AG04450 (cell line): ENCODE measurements at regions not wholly inside any gene's neighbourhood (a gene's known extent, or its start where the extent isn't known, plus 50 kb on each side); places are given as distances from the start of the nearest gene placed in this dataset.

Experiments
- CTCF ChIA-PET: fragments of 300-600, 350-600 bp; formaldehyde crosslinking; extraction: SDS; loops from one replicate; lab custom pipeline; 2022; ENCODE audit warnings: antibody characterized with exemption, inconsistent platforms; lab: Charles Lee
- POLR2A ChIA-PET: fragments of 350-600 bp; formaldehyde crosslinking; extraction: SDS; loops from one replicate; lab custom pipeline; 2021; ENCODE audit warnings: antibody characterized with exemption, inconsistent platforms; lab: Yijun Ruan, JAX
- DNase-seq: peaks from one replicate; pipeline ENCODE4 v3.0.0-alpha.2; 2011; ENCODE audit warnings: low read depth, low spot score
- H3K27ac ChIP-seq: one replicate; pipeline ENCODE4 v1.5.1; 2012; ENCODE audit warnings: low read depth, low read length, control low read depth
- H3K27me3 ChIP-seq: one replicate; pipeline ENCODE4 v1.6.0; 2012; ENCODE audit warnings: low read length; ENCODE audit not compliant: control insufficient read depth, insufficient read depth
- H3K4me3 ChIP-seq: 2 replicates; pipeline ENCODE4 v1.5.1; 2011; ENCODE audit warnings: mild to moderate bottlenecking, low read depth, low read length, control low read depth
- H3K9me3 ChIP-seq: 2 replicates; pipeline ENCODE4 v1.5.1; 2012; ENCODE audit warnings: low read length; ENCODE audit not compliant: control insufficient read depth, insufficient read depth
- TF ChIP-seq, protein P1 (sequence below): IDR thresholded peaks from 2 replicates; pipeline ENCODE4 v1.5.1; 2011; ENCODE audit warnings: low read depth, low read length, control low read depth, inconsistent platforms

DNA sequence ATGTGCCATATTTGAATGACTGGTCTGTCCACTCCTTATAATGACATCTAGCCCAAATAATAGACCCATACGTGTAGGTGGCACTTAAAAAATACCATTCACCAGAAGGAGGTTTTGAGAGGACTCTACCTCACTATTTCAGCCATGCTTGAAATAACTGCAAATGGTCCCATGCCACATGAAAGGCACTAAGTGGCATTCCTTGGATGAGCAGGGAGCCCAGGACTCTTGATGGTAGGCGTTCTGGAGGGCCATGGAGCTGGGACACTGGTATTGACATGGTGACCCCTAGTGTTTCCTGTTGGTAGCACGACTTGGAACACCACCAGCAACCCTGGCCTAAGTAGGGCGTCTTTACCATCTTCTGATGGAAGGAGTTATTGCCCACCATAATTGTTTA, 148.7 kb upstream of the ZFHX3 start:
- DNase-seq = no peak

DNA sequence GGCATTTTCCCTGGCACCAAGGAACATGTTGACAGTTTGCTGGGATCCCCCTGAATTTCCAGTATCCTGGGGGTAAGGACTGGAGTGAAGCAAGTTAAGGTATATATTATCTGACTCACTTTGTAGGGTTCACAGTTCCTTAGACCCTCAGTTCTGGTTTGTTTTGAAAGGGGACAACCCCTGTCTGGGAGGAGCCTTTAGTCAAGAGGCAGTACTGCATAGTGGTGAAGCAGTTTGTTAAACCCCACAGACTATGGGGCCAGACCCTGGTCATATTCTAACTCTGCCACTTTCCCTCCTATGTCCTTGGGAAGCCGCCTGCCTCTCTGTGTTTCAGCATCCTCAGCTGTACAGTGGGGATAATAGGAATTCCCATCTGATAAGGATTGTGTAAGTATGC, 145.5 kb upstream of the ZFHX3 start:
- ChIA-PET CTCF (interaction anchor here (0.8 kb wide), 1 partner anchor 17 kb away, joined by 3 read pairs; no protein-coding TSS in a partner anchor), POLR2A (no interaction called here)
- H3K27ac ChIP-seq = no peak overlapping the region
- peaks cover 8% of the 10 kb centered on the region for H3K27me3 ChIP-seq
- no peak for DNase-seq
- H3K4me3 ChIP-seq = no peak overlapping the region
- TF ChIP-seq, protein P1, sequence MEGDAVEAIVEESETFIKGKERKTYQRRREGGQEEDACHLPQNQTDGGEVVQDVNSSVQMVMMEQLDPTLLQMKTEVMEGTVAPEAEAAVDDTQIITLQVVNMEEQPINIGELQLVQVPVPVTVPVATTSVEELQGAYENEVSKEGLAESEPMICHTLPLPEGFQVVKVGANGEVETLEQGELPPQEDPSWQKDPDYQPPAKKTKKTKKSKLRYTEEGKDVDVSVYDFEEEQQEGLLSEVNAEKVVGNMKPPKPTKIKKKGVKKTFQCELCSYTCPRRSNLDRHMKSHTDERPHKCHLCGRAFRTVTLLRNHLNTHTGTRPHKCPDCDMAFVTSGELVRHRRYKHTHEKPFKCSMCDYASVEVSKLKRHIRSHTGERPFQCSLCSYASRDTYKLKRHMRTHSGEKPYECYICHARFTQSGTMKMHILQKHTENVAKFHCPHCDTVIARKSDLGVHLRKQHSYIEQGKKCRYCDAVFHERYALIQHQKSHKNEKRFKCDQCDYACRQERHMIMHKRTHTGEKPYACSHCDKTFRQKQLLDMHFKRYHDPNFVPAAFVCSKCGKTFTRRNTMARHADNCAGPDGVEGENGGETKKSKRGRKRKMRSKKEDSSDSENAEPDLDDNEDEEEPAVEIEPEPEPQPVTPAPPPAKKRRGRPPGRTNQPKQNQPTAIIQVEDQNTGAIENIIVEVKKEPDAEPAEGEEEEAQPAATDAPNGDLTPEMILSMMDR = no peak
- no peaks in the 10 kb centered on the region for H3K9me3 ChIP-seq

More for the DNA sequence above, 148.7 kb upstream of the ZFHX3 start:
- TF ChIP-seq, protein P1 = peak; percentile 52
- no peaks in the 10 kb centered on the region for H3K9me3 ChIP-seq
- ChIA-PET POLR2A (no interaction called here), CTCF (interaction anchor here (0.5 to 1.5 kb wide), 7 partner anchors 10 to 364 kb away, joined by 3 to 8 read pairs (median 4); no protein-coding TSS in a partner anchor)
- no peak overlapping the region for H3K4me3 ChIP-seq
- H3K27ac ChIP-seq = no peak overlapping the region
- H3K27me3 ChIP-seq = peaks cover 3% of the 10 kb centered on the region

DNA sequence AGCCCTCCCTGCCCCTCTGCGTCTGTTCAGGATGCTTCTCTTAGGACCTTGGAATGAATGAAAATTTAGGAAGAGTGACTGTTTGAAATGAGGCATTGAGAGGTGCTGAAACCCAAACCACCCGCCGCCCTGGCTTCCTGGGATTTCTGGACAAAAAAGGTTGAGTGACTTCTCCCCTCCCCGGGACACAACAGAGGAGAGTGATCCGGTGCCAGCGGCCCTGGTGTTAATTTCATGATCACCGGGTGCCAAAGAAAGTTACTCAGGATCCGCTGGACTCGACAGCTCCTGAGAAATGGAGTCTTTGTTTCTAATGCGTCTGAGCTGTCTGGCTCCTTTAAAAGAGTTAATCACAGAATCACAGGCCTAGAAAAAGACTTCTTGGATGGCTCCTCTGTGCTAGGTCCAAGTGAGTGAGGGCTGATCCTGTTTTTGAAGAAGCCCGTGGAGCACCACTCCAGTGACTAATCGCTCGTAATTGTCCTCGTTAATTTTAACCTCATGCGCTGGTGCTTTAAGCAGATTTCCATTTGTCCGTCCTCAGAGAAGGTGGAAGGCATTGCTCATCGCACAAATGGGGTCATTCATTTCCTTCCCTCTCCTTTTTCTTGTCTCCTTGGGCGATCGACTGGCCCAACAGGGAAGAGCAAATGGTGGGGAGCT, 144.4 kb upstream of the ZFHX3 start:
- no peak overlapping the region for H3K27ac ChIP-seq
- TF ChIP-seq, protein P1 = no peak
- DNase-seq = no peak
- ChIA-PET POLR2A (no interaction called here), CTCF (interaction anchor here (0.8 to 0.9 kb wide), 2 partner anchors 16 kb away, joined by 3 to 4 read pairs; no protein-coding TSS in a partner anchor)
- H3K4me3 ChIP-seq = no peak overlapping the region
- no peaks in the 10 kb centered on the region for H3K9me3 ChIP-seq
- peaks cover 8% of the 10 kb centered on the region for H3K27me3 ChIP-seq

DNA sequence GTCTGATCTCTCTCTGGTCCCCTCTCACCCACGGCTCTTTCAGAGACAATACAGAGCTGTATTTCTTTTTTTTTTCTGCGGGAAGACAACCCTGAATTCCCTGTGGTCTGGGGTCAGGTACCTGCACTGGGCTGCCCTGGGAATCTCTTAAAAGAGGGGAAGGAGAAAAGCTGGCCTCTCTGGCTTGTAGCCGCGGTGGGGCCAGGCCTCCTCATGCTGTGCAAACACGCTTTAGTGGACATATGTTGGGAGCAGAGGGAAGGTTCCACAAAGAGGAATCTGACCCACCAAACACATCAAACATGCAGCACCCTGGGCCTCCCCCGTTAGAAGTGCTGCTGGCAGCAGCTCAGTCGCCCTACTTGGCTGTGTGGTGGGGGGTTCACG, 143.7 kb upstream of the ZFHX3 start:
- H3K4me3 ChIP-seq = no peak overlapping the region
- TF ChIP-seq, protein P1 = no peak
- no peaks in the 10 kb centered on the region for H3K9me3 ChIP-seq
- peaks cover 8% of the 10 kb centered on the region for H3K27me3 ChIP-seq
- no peak overlapping the region for H3K27ac ChIP-seq
- CTCF ChIA-PET = interaction anchor here (0.9 kb wide), 1 partner anchor 15 kb away, joined by 4 read pairs; no protein-coding TSS in a partner anchor
- DNase-seq = no peak
- POLR2A ChIA-PET = no interaction called here
